ENCODE measurements at regions not wholly inside any gene's neighbourhood (a gene's known extent, or its start where the extent isn't known, plus 50 kb on each side); places are given as distances from the start of the nearest gene placed in this dataset.

- TF ChIP-seq CTCF (IDR thresholded peaks at IDR 0.05): no peak
- no peak for TF ChIP-seq POLR2A (IDR thresholded peaks at IDR 0.05)
Measured at GRCh38 chr10:4450981-4451908, 374.8 kb upstream of the AKR1E2 start.

Measured in testis (tissue), 2 donors.